SJCRH30 (cell line): ENCODE measurements at regions not wholly inside any gene's neighbourhood (a gene's known extent, or its start where the extent isn't known, plus 50 kb on each side); places are given as distances from the start of the nearest gene placed in this dataset.

Experiments
- DNase-seq, 2 experiments: peaks; one replicate each; pipeline ENCODE4 v3.0.0-alpha.2; 2015 to 2020
- H3K27ac ChIP-seq: fragments of 250-450 bp; sonication (Bioruptor Pico); 2 replicates; pipeline ENCODE4 v1.5.1; 2020; ENCODE audit warnings: mild to moderate bottlenecking, moderate library complexity
- H3K27me3 ChIP-seq: fragments of 250-450 bp; sonication (Bioruptor Pico); 2 replicates; pipeline ENCODE4 v1.5.1; 2020; ENCODE audit warnings: mild to moderate bottlenecking, moderate library complexity
- H3K36me3 ChIP-seq: fragments of 250-450 bp; sonication (Bioruptor Pico); 2 replicates; pipeline ENCODE4 v1.5.1; 2020; ENCODE audit warnings: mild to moderate bottlenecking, moderate library complexity
- H3K4me1 ChIP-seq: fragments of 250-450 bp; sonication (Bioruptor Pico); 2 replicates; pipeline ENCODE4 v1.5.1; 2020; ENCODE audit warnings: mild to moderate bottlenecking, moderate library complexity
- H3K4me3 ChIP-seq: fragments of 250-450 bp; sonication (Bioruptor Pico); 2 replicates; pipeline ENCODE4 v1.5.1; 2020; ENCODE audit warnings: mild to moderate bottlenecking, moderate library complexity
- H3K9me3 ChIP-seq: fragments of 250-450 bp; sonication (Bioruptor Pico); replicated peaks from 2 replicates; pipeline ENCODE4 v1.5.1; 2020; ENCODE audit warnings: mild to moderate bottlenecking, moderate library complexity

- Histone ChIP-seq H3K9me3 (no peaks in the 10 kb centered on the region), H3K36me3 (no peaks in the 10 kb centered on the region), H3K27me3 (no peaks in the 10 kb centered on the region), H3K4me3 (no peak overlapping the region), H3K27ac (no peak overlapping the region), H3K4me1 (no peaks in the 10 kb centered on the region)
- no peak for DNase-seq
Measured at GRCh38 chr13:105957769-105958438, 577.6 kb downstream of the EFNB2 start.

GRCh38 chr13:105956921-105957320, 578.5 kb downstream of the EFNB2 start:
- no peaks in the 10 kb centered on the region for H3K36me3 ChIP-seq
- H3K9me3 ChIP-seq, result no peaks in the 10 kb centered on the region
- DNase-seq, result no peak
- no peak overlapping the region for H3K4me3 ChIP-seq
- no peak overlapping the region for H3K27ac ChIP-seq
- H3K27me3 ChIP-seq, result no peaks in the 10 kb centered on the region
- H3K4me1 ChIP-seq, result no peaks in the 10 kb centered on the region

- Histone ChIP-seq H3K4me3 (no peak overlapping the region), H3K36me3 (no peaks in the 10 kb centered on the region), H3K4me1 (peaks cover 7% of the 10 kb centered on the region), H3K9me3 (no peaks in the 10 kb centered on the region), H3K27me3 (no peaks in the 10 kb centered on the region), H3K27ac (no peak overlapping the region)
- DNase-seq, result no peak
Measured at GRCh38 chr13:105952973-105953290, 582.5 kb downstream of the EFNB2 start.

- no peak overlapping the region for H3K27ac ChIP-seq
- H3K9me3 ChIP-seq, result no peaks in the 10 kb centered on the region
- peak in 1 of 2 experiments; percentile 19 for DNase-seq
- H3K27me3 ChIP-seq, result no peaks in the 10 kb centered on the region
- no peaks in the 10 kb centered on the region for H3K36me3 ChIP-seq
- H3K4me3 ChIP-seq, result no peak overlapping the region
- peaks cover 8% of the 10 kb centered on the region for H3K4me1 ChIP-seq
Measured at GRCh38 chr13:105952233-105952972, 583.1 kb downstream of the EFNB2 start.

- H3K27me3 ChIP-seq, result no peaks in the 10 kb centered on the region
- no peaks in the 10 kb centered on the region for H3K36me3 ChIP-seq
- DNase-seq, result peak; percentile 27 to 59
- H3K27ac ChIP-seq, result peak overlapping the region; percentile 45
- peaks cover 8% of the 10 kb centered on the region for H3K4me1 ChIP-seq
- no peak overlapping the region for H3K4me3 ChIP-seq
- H3K9me3 ChIP-seq, result no peaks in the 10 kb centered on the region
Measured at GRCh38 chr13:105948143-105948542, 587.3 kb downstream of the EFNB2 start.

- H3K36me3 ChIP-seq, result no peaks in the 10 kb centered on the region
- H3K9me3 ChIP-seq, result no peaks in the 10 kb centered on the region
- no peaks in the 10 kb centered on the region for H3K4me1 ChIP-seq
- H3K4me3 ChIP-seq, result no peak overlapping the region
- no peak overlapping the region for H3K27ac ChIP-seq
- no peaks in the 10 kb centered on the region for H3K27me3 ChIP-seq
- DNase-seq, result no peak
Measured at GRCh38 chr13:105940882-105941281, 594.6 kb downstream of the EFNB2 start.

GRCh38 chr13:105937451-105937850, 598.0 kb downstream of the EFNB2 start:
- H3K4me3 ChIP-seq, result no peak overlapping the region
- H3K36me3 ChIP-seq, result no peaks in the 10 kb centered on the region
- DNase-seq, result peak; percentile 34 to 61
- H3K27me3 ChIP-seq, result no peaks in the 10 kb centered on the region
- H3K9me3 ChIP-seq, result no peaks in the 10 kb centered on the region
- no peak overlapping the region for H3K27ac ChIP-seq
- no peaks in the 10 kb centered on the region for H3K4me1 ChIP-seq

GRCh38 chr13:105936816-105937215, 598.6 kb downstream of the EFNB2 start:
- Histone ChIP-seq H3K4me1 (no peaks in the 10 kb centered on the region), H3K27me3 (no peaks in the 10 kb centered on the region), H3K36me3 (no peaks in the 10 kb centered on the region), H3K27ac (no peak overlapping the region), H3K4me3 (no peak overlapping the region), H3K9me3 (no peaks in the 10 kb centered on the region)
- DNase-seq, result no peak

- Histone ChIP-seq H3K4me1 (no peaks in the 10 kb centered on the region), H3K27ac (no peak overlapping the region), H3K9me3 (no peaks in the 10 kb centered on the region), H3K27me3 (no peaks in the 10 kb centered on the region), H3K4me3 (no peak overlapping the region), H3K36me3 (no peaks in the 10 kb centered on the region)
- no peak for DNase-seq
Measured at GRCh38 chr13:105929505-105929904, 606.0 kb downstream of the EFNB2 start.

- Histone ChIP-seq H3K4me3 (no peak overlapping the region), H3K27ac (no peak overlapping the region), H3K27me3 (no peaks in the 10 kb centered on the region), H3K36me3 (no peaks in the 10 kb centered on the region), H3K9me3 (no peaks in the 10 kb centered on the region), H3K4me1 (no peaks in the 10 kb centered on the region)
- no peak for DNase-seq
Measured at GRCh38 chr13:105928901-105929300, 606.6 kb downstream of the EFNB2 start.

GRCh38 chr13:105928048-105928447, 607.4 kb downstream of the EFNB2 start:
- no peaks in the 10 kb centered on the region for H3K4me1 ChIP-seq
- DNase-seq, result no peak

GRCh38 chr13:105925496-105925895, 610.0 kb downstream of the EFNB2 start:
- Histone ChIP-seq H3K27ac (no peak overlapping the region), H3K4me3 (no peak overlapping the region), H3K4me1 (no peaks in the 10 kb centered on the region), H3K9me3 (no peaks in the 10 kb centered on the region), H3K27me3 (no peaks in the 10 kb centered on the region), H3K36me3 (no peaks in the 10 kb centered on the region)
- DNase-seq, result no peak

More at GRCh38 chr13:105928048-105928447, 607.4 kb downstream of the EFNB2 start:
- no peaks in the 10 kb centered on the region for H3K36me3 ChIP-seq
- H3K27ac ChIP-seq, result no peak overlapping the region
- no peaks in the 10 kb centered on the region for H3K27me3 ChIP-seq
- no peaks in the 10 kb centered on the region for H3K9me3 ChIP-seq
- no peak overlapping the region for H3K4me3 ChIP-seq

GRCh38 chr13:105921711-105922110, 613.8 kb downstream of the EFNB2 start:
- H3K4me1 ChIP-seq, result peaks cover 4% of the 10 kb centered on the region; the same call in 1 of the 2 replicates

GRCh38 chr13:105920370-105920769, 615.1 kb downstream of the EFNB2 start:
- no peaks in the 10 kb centered on the region for H3K9me3 ChIP-seq
- no peaks in the 10 kb centered on the region for H3K36me3 ChIP-seq
- peaks cover 4% of the 10 kb centered on the region; the same call in 1 of the 2 replicates for H3K4me1 ChIP-seq
- H3K4me3 ChIP-seq, result no peak overlapping the region
- no peak for DNase-seq
- no peaks in the 10 kb centered on the region for H3K27me3 ChIP-seq
- no peak overlapping the region for H3K27ac ChIP-seq

More at GRCh38 chr13:105921711-105922110, 613.8 kb downstream of the EFNB2 start:
- no peak for DNase-seq
- Histone ChIP-seq H3K9me3 (no peaks in the 10 kb centered on the region), H3K27ac (no peak overlapping the region), H3K27me3 (no peaks in the 10 kb centered on the region), H3K36me3 (no peaks in the 10 kb centered on the region), H3K4me3 (no peak overlapping the region)

- Histone ChIP-seq H3K9me3 (no peaks in the 10 kb centered on the region), H3K27me3 (no peaks in the 10 kb centered on the region)
Measured at GRCh38 chr13:105918842-105919741, 616.4 kb downstream of the EFNB2 start.

More at GRCh38 chr13:105918842-105919741, 616.4 kb downstream of the EFNB2 start:
- Histone ChIP-seq H3K36me3 (no peaks in the 10 kb centered on the region), H3K27ac (no peak overlapping the region), H3K4me1 (peaks cover 9% of the 10 kb centered on the region; the same call in 1 of the 2 replicates), H3K4me3 (peak overlapping the region; percentile 35)
- peak; percentile 55 to 69 for DNase-seq
